Gastroesophageal sphincter (tissue), 4 donors: ENCODE measurements at regions not wholly inside any gene's neighbourhood (a gene's known extent, or its start where the extent isn't known, plus 50 kb on each side); places are given as distances from the start of the nearest gene placed in this dataset.
A peak's percentile ranks its signal among the peaks of the same experiment; 100 is the strongest.

Source experiments
- ATAC-seq: fragments of 150-250 bp; one replicate; pipeline ENCODE4 v1.9.1; 2016; ENCODE audit warnings: mild to moderate bottlenecking, moderate library complexity
- H3K27ac ChIP-seq, 4 donors: fragments of 200-600 bp; sonication (generic) in 3 of 4; 1 replicate in 3 of 4; 2 replicates in 1 of 4; pipeline ENCODE4 v1.5.1; 2016 to 2019
- H3K27me3 ChIP-seq: fragments of 200-600 bp; sonication (generic); one replicate; pipeline ENCODE4 v1.5.1; 2019
- H3K36me3 ChIP-seq, 2 donors: fragments of 200-600 bp; sonication (generic); one replicate each; pipeline ENCODE4 v1.5.1; 2019; ENCODE audit warnings: control low read depth in 1 of 2
- H3K4me1 ChIP-seq, 3 donors: fragments of 200-600 bp; sonication (generic); 1 replicate in 2 of 3; 2 replicates in 1 of 3; pipeline ENCODE4 v1.5.1; 2016 to 2019; ENCODE audit warnings: control low read depth in 2 of 3
- H3K4me3 ChIP-seq, 2 donors: fragments of 200-600 bp; sonication (generic); one replicate each; pipeline ENCODE4 v1.5.1; 2019; ENCODE audit warnings: mild to moderate bottlenecking in 1 of 2, moderate library complexity in 1 of 2
- H3K9me3 ChIP-seq, 3 donors: fragments of 200-600 bp; sonication (generic); one replicate each; pipeline ENCODE4 v1.5.1; 2017 to 2019; ENCODE audit warnings: control low read depth in 2 of 3
- EP300 ChIP-seq: sonication (generic); formaldehyde crosslinking; IDR thresholded peaks from one replicate; pipeline ENCODE4 v1.6.1; 2017; ENCODE audit warnings: antibody characterized with exemption, mild to moderate bottlenecking
- POLR2A ChIP-seq, 2 donors: fragments of 450-650 bp; IDR thresholded peaks; one replicate each; pipeline ENCODE4 v1.6.1; 2017; ENCODE audit warnings: antibody characterized with exemption in 2 of 2, mild to moderate bottlenecking in 2 of 2, moderate library complexity in 1 of 2
- POLR2AphosphoS5 ChIP-seq: sonication (generic); formaldehyde crosslinking; IDR thresholded peaks from one replicate; pipeline ENCODE4 v1.6.1; 2017; ENCODE audit warnings: antibody characterized with exemption
- WGBS, 2 donors: methylation state at CpG; one replicate each; pipeline ENCODE4 v1.1.5; 2018; ENCODE audit warnings: low coverage in 1 of 2; 5-methylcytosine and 5-hydroxymethylcytosine counted together
- TF ChIP-seq, protein P1 (sequence below), 4 experiments: fragments of 200-600 bp in 2 of 4; fragments of 450-650 bp in 2 of 4; sonication (generic) in 1 of 4; IDR thresholded peaks; one replicate each; pipeline ENCODE4 v1.5.1; 2017 to 2019; ENCODE audit warnings: antibody characterized with exemption in 4 of 4, mild to moderate bottlenecking in 2 of 4, moderate library complexity in 2 of 4

GRCh38 chr7:153389261-153389660, 629.7 kb downstream of the ACTR3B start:
- TF ChIP-seq, protein P1, sequence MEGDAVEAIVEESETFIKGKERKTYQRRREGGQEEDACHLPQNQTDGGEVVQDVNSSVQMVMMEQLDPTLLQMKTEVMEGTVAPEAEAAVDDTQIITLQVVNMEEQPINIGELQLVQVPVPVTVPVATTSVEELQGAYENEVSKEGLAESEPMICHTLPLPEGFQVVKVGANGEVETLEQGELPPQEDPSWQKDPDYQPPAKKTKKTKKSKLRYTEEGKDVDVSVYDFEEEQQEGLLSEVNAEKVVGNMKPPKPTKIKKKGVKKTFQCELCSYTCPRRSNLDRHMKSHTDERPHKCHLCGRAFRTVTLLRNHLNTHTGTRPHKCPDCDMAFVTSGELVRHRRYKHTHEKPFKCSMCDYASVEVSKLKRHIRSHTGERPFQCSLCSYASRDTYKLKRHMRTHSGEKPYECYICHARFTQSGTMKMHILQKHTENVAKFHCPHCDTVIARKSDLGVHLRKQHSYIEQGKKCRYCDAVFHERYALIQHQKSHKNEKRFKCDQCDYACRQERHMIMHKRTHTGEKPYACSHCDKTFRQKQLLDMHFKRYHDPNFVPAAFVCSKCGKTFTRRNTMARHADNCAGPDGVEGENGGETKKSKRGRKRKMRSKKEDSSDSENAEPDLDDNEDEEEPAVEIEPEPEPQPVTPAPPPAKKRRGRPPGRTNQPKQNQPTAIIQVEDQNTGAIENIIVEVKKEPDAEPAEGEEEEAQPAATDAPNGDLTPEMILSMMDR (IDR thresholded peaks at IDR 0.05) = peak in 1 of 4 experiments; percentile 31
- no peak for TF ChIP-seq EP300
- peak; percentile 87 for ATAC-seq
- Histone ChIP-seq H3K4me3 (no peak overlapping the region), H3K9me3 (peaks cover 0 to 21% (median 0%) of the 10 kb centered on the region in 3 donors), H3K4me1 (peaks cover 0 to 30% (median 6%) of the 10 kb centered on the region in 3 donors), H3K27me3 (no peaks in the 10 kb centered on the region), H3K36me3 (no peaks in the 10 kb centered on the region), H3K27ac (peak overlapping the region; percentile 54 to 86 (median 67))
- 15 to 30% methylated on average over 2 to 3 of the region's 3 CpGs for WGBS, 2 donors

DNA sequence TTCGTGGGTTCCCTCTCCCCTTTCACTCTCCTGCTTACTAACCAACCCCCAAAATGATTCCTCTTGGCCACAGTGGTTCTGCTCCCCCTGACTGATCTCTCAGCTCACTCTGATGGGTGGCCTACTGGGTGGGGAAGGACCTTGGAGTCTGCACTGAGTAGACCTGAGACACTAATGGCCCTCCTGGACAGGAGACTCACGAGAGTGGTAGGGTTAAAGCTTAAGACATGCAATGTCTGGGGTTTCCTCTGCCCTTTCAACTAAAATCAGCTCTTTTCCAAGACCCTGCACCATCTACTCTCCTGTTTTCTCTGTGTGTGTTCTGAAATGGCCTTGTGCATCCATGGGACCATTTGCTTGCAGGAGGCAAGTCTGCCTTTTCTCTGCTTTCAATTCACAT, 631.4 kb downstream of the ACTR3B start:
- no peaks in the 10 kb centered on the region for H3K27me3 ChIP-seq
- ATAC-seq = no peak
- H3K4me1 ChIP-seq = peaks cover 0 to 16% (median 6%) of the 10 kb centered on the region in 3 donors
- TF ChIP-seq POLR2AphosphoS5 = no peak
- TF ChIP-seq EP300 = no peak
- TF ChIP-seq, protein P1 (IDR thresholded peaks at IDR 0.05) = no peak
- TF ChIP-seq POLR2A (IDR thresholded peaks at IDR 0.05) = no peak
- H3K9me3 ChIP-seq = peaks cover 0 to 21% (median 0%) of the 10 kb centered on the region in 3 donors
- WGBS, 2 donors = 68 to 79% methylated on average over 2 of the region's 2 CpGs
- H3K4me3 ChIP-seq = no peak overlapping the region
- H3K36me3 ChIP-seq = no peaks in the 10 kb centered on the region
- peak overlapping the region in 1 of 4 donors; percentile 4 for H3K27ac ChIP-seq

GRCh38 chr7:153392726-153393125, 633.2 kb downstream of the ACTR3B start:
- peaks cover 0 to 21% (median 0%) of the 10 kb centered on the region in 3 donors for H3K9me3 ChIP-seq
- TF ChIP-seq POLR2AphosphoS5 (no peak), EP300 (no peak), POLR2A (IDR thresholded peaks at IDR 0.05) (no peak)
- TF ChIP-seq, protein P1 (IDR thresholded peaks at IDR 0.05) = no peak
- H3K27me3 ChIP-seq = no peaks in the 10 kb centered on the region

DNA sequence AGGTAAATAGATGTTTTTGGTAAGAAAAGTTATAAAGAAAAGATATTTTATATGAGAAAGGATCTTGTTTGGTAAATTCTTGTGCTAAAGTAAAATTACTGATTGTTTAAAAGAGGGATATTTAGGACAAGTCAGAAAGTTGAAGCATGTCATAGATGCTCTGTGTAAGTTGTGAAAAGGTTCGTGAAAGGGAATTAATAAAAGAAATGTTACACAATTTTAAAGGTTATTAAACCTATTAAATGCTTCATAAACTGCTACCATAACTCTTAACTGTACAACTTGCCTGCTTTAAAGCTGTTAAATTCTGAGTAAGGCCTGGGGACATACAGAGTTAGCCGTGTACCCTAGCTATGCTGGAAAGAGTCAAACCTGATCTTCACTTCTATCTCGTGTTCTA, 634.1 kb downstream of the ACTR3B start:
- Histone ChIP-seq H3K4me1 (peaks cover 0 to 13% (median 5%) of the 10 kb centered on the region in 3 donors), H3K36me3 (no peaks in the 10 kb centered on the region), H3K27ac (no peak overlapping the region), H3K27me3 (no peaks in the 10 kb centered on the region), H3K4me3 (no peak overlapping the region), H3K9me3 (peaks cover 0 to 21% (median 0%) of the 10 kb centered on the region in 3 donors)
- TF ChIP-seq EP300 = no peak
- TF ChIP-seq POLR2A (IDR thresholded peaks at IDR 0.05) = no peak
- TF ChIP-seq, protein P1 (IDR thresholded peaks at IDR 0.05) = no peak
- TF ChIP-seq POLR2AphosphoS5 = no peak
- ATAC-seq = no peak
- 74 to 87% methylated on average over 3 of the region's 3 CpGs for WGBS, 2 donors

More at GRCh38 chr7:153392726-153393125, 633.2 kb downstream of the ACTR3B start:
- Histone ChIP-seq H3K4me3 (no peak overlapping the region), H3K27ac (no peak overlapping the region), H3K36me3 (no peaks in the 10 kb centered on the region), H3K4me1 (peaks cover 0 to 16% (median 6%) of the 10 kb centered on the region in 3 donors)
- ATAC-seq = no peak

GRCh38 chr7:153396475-153396874, 636.9 kb downstream of the ACTR3B start:
- TF ChIP-seq EP300 = no peak
- TF ChIP-seq POLR2A (IDR thresholded peaks at IDR 0.05) = no peak
- TF ChIP-seq, protein P1 (IDR thresholded peaks at IDR 0.05) = no peak
- TF ChIP-seq POLR2AphosphoS5 = no peak
- peaks cover 0 to 11% (median 0%) of the 10 kb centered on the region in 3 donors for H3K9me3 ChIP-seq
- no peak for ATAC-seq

More at GRCh38 chr7:153396475-153396874, 636.9 kb downstream of the ACTR3B start:
- no peaks in the 10 kb centered on the region for H3K4me1 ChIP-seq
- no peaks in the 10 kb centered on the region for H3K27me3 ChIP-seq
- H3K36me3 ChIP-seq = no peaks in the 10 kb centered on the region
- 89 to 90% methylated on average over 2 of the region's 2 CpGs for WGBS, 2 donors
- H3K4me3 ChIP-seq = no peak overlapping the region
- H3K27ac ChIP-seq = no peak overlapping the region
